ENCODE measurements at regions not wholly inside any gene's neighbourhood (a gene's known extent, or its start where the extent isn't known, plus 50 kb on each side); places are given as distances from the start of the nearest gene placed in this dataset.

DNA sequence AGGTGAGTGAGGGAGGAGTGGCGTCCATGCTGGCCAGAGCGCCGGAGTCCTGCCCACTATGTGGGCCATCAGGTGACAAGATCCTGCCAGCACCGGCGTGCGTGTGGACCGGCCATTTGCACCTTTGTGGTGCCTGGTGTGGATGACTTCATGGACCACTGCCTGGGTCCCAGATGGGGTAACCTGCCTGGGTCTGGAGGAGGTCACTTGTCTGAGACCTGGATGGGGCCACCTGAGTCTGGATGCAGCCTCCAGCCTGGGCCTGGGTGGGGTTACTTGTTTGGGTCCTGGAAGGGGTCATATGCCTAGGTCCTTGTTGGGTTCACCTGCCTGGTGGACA is 299.6 kb downstream of the NDUFA10 start:
- TF ChIP-seq, protein P1, sequence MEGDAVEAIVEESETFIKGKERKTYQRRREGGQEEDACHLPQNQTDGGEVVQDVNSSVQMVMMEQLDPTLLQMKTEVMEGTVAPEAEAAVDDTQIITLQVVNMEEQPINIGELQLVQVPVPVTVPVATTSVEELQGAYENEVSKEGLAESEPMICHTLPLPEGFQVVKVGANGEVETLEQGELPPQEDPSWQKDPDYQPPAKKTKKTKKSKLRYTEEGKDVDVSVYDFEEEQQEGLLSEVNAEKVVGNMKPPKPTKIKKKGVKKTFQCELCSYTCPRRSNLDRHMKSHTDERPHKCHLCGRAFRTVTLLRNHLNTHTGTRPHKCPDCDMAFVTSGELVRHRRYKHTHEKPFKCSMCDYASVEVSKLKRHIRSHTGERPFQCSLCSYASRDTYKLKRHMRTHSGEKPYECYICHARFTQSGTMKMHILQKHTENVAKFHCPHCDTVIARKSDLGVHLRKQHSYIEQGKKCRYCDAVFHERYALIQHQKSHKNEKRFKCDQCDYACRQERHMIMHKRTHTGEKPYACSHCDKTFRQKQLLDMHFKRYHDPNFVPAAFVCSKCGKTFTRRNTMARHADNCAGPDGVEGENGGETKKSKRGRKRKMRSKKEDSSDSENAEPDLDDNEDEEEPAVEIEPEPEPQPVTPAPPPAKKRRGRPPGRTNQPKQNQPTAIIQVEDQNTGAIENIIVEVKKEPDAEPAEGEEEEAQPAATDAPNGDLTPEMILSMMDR (IDR thresholded peaks at IDR 0.05; ENCODE audit: low read depth, low read length, missing control alignments) = no peak
- no peak for DNase-seq (ENCODE audit: low read depth)
- in situ Hi-C loops (cut with HindIII; ENCODE audit: low sequenced_read_pairs) = no loop called here
- no peak overlapping the region for H3K4me3 ChIP-seq (ENCODE audit: low read depth, low read length)

GRCh38 chr2:239724851-239725550 is 300.1 kb downstream of the NDUFA10 start:
- TF ChIP-seq, protein P1 (IDR thresholded peaks at IDR 0.05; ENCODE audit: low read depth, low read length, missing control alignments) = no peak
- in situ Hi-C loops (cut with HindIII; ENCODE audit: low sequenced_read_pairs) = no loop called here
- no peak overlapping the region for H3K4me3 ChIP-seq (ENCODE audit: low read depth, low read length)
- DNase-seq (ENCODE audit: low read depth) = no peak

DNA sequence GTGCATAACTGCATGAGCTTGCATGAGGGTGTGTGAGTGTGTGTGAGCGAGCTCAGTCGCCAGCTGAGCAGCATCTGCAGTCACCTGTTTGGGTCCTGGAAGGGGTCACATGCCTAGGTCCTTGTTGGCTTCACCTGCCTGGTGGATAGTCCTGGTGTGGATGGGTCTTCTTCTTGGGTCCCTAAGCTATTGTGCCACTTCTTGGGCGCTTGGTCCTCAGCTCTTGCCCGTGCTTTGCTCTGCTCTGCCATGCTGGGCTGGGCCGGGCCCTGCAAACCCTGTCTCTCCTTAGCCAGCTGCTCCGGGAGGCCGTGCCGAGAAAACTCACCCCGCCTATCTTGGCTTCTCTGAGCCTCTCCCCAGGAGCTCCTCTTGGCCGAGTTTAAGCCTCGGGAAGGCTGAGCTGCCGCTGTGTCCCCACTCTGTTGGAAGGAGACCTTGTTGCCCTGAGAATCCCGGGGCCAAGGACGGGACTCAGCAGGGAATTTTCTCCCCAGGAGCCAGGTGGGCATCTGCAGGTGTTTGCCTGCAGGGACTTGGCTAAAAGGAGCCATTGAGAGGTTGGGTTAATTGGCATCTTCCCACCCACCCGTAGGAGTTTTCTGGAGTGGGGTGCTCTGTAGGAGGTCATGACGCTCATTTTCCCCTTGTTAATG is 300.8 kb downstream of the NDUFA10 start:
- TF ChIP-seq, protein P1 (IDR thresholded peaks at IDR 0.05; ENCODE audit: low read depth, low read length, missing control alignments) = no peak
- no peak for DNase-seq (ENCODE audit: low read depth)
- in situ Hi-C loops (cut with HindIII; ENCODE audit: low sequenced_read_pairs) = no loop called here
- no peak overlapping the region for H3K4me3 ChIP-seq (ENCODE audit: low read depth, low read length)

- H3K4me3 ChIP-seq (ENCODE audit: low read depth, low read length) = no peak overlapping the region
- DNase-seq (ENCODE audit: low read depth) = no peak
- in situ Hi-C loops (cut with HindIII; ENCODE audit: low sequenced_read_pairs) = no loop called here
- TF ChIP-seq, protein P1 (IDR thresholded peaks at IDR 0.05; ENCODE audit: low read depth, low read length, missing control alignments) = no peak
Measured at GRCh38 chr2:239723486-239724193, 301.5 kb downstream of the NDUFA10 start.

DNA sequence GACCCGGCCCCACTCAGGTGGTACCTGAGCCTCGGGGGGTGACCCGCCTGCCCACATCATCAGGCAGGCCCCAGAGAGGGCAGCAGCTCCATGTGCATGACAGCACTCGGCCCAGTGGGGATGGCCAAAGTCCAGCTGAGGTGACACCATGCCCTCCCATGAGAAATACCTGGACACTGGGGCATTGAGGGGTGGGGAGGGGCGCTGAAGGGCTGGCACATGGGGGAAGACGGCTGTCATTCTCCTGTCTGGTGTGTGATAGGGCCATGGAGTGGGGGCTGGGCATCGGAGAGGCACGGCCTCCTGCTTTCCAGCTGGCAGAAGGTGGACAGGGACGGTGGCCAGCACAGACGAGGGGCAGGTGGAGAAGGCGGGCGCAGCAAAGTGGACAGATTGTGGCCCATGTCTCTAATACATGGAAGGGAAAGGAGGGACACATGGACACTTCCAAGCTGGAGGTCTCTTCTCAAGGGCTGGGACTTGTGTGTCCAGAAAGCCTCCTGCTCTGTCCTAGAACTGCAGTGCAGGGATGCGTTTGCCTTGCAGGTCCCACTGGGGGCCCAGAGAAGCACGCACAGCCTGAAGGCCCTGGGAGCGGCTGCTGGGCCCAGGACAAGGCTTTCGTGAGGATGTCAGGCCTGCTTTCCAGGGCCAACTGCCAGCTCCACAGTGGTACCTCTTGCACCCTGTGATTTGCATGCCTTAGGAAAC is 302.2 kb downstream of the NDUFA10 start:
- TF ChIP-seq, protein P1 (IDR thresholded peaks at IDR 0.05; ENCODE audit: low read depth, low read length, missing control alignments) = no peak
- no peak for DNase-seq (ENCODE audit: low read depth)
- no peak overlapping the region for H3K4me3 ChIP-seq (ENCODE audit: low read depth, low read length)
- in situ Hi-C loops (cut with HindIII; ENCODE audit: low sequenced_read_pairs) = no loop called here

GRCh38 chr2:239721991-239722759 is 303.0 kb downstream of the NDUFA10 start:
- TF ChIP-seq, protein P1 (IDR thresholded peaks at IDR 0.05; ENCODE audit: low read depth, low read length, missing control alignments) = no peak
- in situ Hi-C loops (cut with HindIII; ENCODE audit: low sequenced_read_pairs) = no loop called here
- no peak overlapping the region for H3K4me3 ChIP-seq (ENCODE audit: low read depth, low read length)
- no peak for DNase-seq (ENCODE audit: low read depth)
